Loucy (cell line): ENCODE measurements at regions not wholly inside any gene's neighbourhood (a gene's known extent, or its start where the extent isn't known, plus 50 kb on each side); places are given as distances from the start of the nearest gene placed in this dataset.

Experiments used
- EZH2phosphoT487 ChIP-seq: fragments of 200-600 bp; IDR thresholded peaks from 2 replicates; pipeline ENCODE4 v1.6.1; 2018; ENCODE audit warnings: antibody characterized with exemption, mild to moderate bottlenecking, moderate library complexity, borderline replicate concordance
- TF ChIP-seq, protein P1 (sequence below): fragments of 200-600 bp; sonication (generic); conservative IDR thresholded peaks from 2 replicates; pipeline ENCODE4 v1.5.1; 2014; ENCODE audit warnings: mild to moderate bottlenecking, antibody characterized with exemption, low read length

DNA sequence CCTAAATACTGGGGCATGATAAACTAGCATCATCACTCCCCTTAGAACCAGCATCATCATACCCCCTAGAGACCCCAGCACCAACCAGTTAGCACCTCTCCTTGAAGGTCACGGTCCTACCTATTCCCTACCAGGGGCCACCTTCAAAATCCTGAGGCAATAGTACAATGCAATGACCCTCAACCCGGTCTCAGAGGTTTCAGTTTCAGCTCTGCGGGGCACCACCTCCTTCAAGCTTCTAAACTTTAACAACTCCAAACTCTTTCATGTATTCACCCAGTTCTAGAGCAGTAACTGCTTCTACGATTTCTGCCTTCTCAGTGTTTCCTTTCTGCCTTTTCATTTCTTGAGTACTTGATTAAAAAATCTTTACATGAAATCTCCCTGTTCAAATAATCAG lies 130.1 kb upstream of the EPB41L4A start:
- TF ChIP-seq, protein P1, sequence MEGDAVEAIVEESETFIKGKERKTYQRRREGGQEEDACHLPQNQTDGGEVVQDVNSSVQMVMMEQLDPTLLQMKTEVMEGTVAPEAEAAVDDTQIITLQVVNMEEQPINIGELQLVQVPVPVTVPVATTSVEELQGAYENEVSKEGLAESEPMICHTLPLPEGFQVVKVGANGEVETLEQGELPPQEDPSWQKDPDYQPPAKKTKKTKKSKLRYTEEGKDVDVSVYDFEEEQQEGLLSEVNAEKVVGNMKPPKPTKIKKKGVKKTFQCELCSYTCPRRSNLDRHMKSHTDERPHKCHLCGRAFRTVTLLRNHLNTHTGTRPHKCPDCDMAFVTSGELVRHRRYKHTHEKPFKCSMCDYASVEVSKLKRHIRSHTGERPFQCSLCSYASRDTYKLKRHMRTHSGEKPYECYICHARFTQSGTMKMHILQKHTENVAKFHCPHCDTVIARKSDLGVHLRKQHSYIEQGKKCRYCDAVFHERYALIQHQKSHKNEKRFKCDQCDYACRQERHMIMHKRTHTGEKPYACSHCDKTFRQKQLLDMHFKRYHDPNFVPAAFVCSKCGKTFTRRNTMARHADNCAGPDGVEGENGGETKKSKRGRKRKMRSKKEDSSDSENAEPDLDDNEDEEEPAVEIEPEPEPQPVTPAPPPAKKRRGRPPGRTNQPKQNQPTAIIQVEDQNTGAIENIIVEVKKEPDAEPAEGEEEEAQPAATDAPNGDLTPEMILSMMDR = no peak
- no peak for TF ChIP-seq EZH2phosphoT487
